Activated naive CD8-positive, alpha-beta T cell treated with anti-CD3 and anti-CD28 coated beads, Interleukin-2, amount 10 ng/mL, durations not matched to agents 7 days and 5 days (primary cell): ENCODE measurements at regions not wholly inside any gene's neighbourhood (a gene's known extent, or its start where the extent isn't known, plus 50 kb on each side); places are given as distances from the start of the nearest gene placed in this dataset.

Experiments used
- ATAC-seq: fragments of 150-1000 bp; cut with Tn5 transposase; one replicate; pipeline ENCODE4 v1.10.0; 2021; ENCODE audit warnings: low read depth, moderate library complexity
- POLR2A ChIA-PET: fragments of 350-600 bp; sonication (Branson Sonifier 250); formaldehyde crosslinking; loops from one replicate; lab custom pipeline; 2021; ENCODE audit warnings: antibody characterized with exemption; lab: Charles Lee
- DNase-seq: peaks from one replicate; pipeline ENCODE4 v3.0.0; 2021
- H3K27ac Mint-ChIP-seq: one replicate; pipeline ENCODE4 v1.8.0; 2022; ENCODE audit warnings: mild to moderate bottlenecking, mixed read lengths
- H3K27me3 Mint-ChIP-seq: one replicate; pipeline ENCODE4 v1.8.0; 2022; ENCODE audit warnings: mild to moderate bottlenecking, moderate library complexity, mixed read lengths
- H3K36me3 Mint-ChIP-seq: one replicate; pipeline ENCODE4 v1.8.0; 2021; ENCODE audit warnings: mild to moderate bottlenecking, mixed read lengths
- H3K4me1 Mint-ChIP-seq: one replicate; pipeline ENCODE4 v1.8.0; 2021; ENCODE audit warnings: mixed read lengths
- H3K4me3 Mint-ChIP-seq: one replicate; pipeline ENCODE4 v1.8.0; 2022; ENCODE audit warnings: mild to moderate bottlenecking, moderate library complexity, mixed read lengths
- H3K9me3 Mint-ChIP-seq: one replicate; pipeline ENCODE4 v1.8.0; 2021; ENCODE audit warnings: mixed read lengths

DNA sequence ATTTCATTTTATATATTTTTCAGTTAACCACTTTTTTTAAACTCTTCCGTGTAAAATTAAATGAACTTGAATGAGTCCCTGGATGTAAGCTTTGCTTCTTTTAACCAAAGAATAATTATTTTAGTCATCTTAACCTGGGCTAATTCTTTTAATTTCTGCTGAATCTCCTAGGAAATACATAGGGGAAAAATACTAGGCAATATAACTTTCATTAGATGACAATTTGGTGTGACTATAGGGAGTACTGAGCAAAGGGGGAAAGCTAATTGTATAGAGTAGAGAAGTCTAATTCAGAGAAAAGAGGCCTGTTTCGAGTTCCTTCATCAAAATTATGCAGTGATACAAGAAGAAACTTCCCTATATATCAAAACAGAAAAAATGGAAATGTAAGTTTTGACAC is 388.1 kb downstream of the NOVA1 start:
- H3K27ac Mint-ChIP-seq = no peak overlapping the region
- ATAC-seq (no peak), DNase-seq (no peak)
- no peaks in the 10 kb centered on the region for H3K4me1 Mint-ChIP-seq
- H3K27me3 Mint-ChIP-seq = peaks cover 5% of the 10 kb centered on the region
- H3K36me3 Mint-ChIP-seq = no peaks in the 10 kb centered on the region
- H3K9me3 Mint-ChIP-seq = peaks cover 11% of the 10 kb centered on the region
- no peak overlapping the region for H3K4me3 Mint-ChIP-seq
- POLR2A ChIA-PET = no interaction called here

DNA sequence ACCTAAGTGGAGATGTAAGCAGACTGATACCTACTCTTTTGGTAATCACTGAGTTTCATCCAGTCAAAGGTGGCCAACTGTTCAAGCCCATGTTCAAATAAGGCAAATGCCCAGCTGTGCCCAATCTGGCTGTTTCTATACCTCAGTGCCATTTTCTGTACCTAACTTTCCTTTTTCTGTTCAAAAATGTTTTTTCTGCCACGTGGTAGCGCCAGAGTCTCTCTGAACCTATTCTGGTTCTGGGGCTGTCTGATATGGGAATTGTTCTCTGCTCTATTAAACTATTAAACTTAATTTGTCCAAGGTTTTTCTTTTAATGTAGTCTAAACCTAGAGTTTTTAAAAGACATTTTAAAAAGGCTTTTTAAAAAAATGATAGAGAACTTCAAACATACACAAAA is 391.2 kb downstream of the NOVA1 start:
- Mint-ChIP-seq H3K4me1 (no peaks in the 10 kb centered on the region), H3K9me3 (peaks cover 4% of the 10 kb centered on the region), H3K4me3 (no peak overlapping the region), H3K27me3 (peaks cover 13% of the 10 kb centered on the region), H3K36me3 (no peaks in the 10 kb centered on the region), H3K27ac (no peak overlapping the region)
- ATAC-seq (no peak), DNase-seq (no peak)
- POLR2A ChIA-PET = no interaction called here

DNA sequence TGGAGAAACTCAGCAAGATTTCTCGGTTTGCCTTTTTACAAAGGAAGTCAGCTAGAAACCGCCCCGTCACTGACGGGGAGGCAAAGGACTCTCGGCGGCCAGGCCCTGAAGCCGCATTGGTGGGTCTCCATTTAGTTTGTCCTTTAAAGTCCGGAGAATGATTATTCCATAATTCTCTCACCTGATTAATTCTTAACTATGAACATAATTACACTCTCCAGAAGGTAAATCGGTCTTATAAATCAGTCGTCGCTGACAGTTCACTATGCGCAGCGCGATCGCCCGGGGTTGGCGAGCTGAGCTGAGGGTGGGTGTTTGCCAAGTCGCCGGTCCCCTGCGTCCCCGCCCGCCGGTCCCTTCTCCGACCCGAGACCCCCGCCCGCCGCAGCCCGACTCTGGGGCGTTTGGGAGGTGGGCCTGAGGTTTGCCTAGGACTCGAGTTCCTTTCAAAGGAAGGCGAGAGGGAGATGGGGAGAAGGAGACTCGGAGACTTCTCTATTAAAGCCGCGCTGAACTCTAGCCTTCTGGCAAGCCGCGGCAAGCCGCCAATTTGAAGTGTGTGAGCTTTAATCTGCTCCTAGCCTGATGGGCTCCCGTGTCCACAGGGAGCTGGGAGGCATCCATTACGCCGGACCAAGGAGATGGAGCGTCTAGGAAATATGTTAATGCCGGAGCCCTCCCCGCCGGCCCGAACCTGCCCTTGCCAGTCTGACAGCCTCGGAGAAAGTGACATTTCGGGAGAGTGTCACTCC is 392.9 kb downstream of the NOVA1 start:
- DNase-seq (no peak), ATAC-seq (no peak)
- H3K9me3 Mint-ChIP-seq = peaks cover 4% of the 10 kb centered on the region
- POLR2A ChIA-PET = no interaction called here
- peaks cover 13% of the 10 kb centered on the region for H3K27me3 Mint-ChIP-seq
- H3K27ac Mint-ChIP-seq = no peak overlapping the region
- H3K36me3 Mint-ChIP-seq = no peaks in the 10 kb centered on the region
- no peaks in the 10 kb centered on the region for H3K4me1 Mint-ChIP-seq
- H3K4me3 Mint-ChIP-seq = no peak overlapping the region

DNA sequence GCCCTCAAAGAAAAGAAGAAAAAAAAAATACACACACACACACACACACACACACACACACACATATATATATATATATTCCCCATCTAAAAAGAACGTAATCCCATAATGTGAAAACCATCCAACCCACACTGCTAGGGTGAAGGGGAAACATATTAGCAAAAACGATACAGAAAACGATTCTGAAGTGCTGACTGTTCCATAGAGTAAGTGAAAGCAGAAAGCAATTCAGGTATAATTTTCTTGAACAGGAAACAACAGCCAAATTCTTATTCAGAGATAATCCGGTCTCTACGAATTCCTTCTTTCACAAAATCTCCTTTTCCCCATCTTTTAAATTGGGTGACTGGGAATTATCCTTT is 393.5 kb downstream of the NOVA1 start:
- Mint-ChIP-seq H3K9me3 (peaks cover 4% of the 10 kb centered on the region), H3K4me1 (no peaks in the 10 kb centered on the region)
- POLR2A ChIA-PET = no interaction called here

DNA sequence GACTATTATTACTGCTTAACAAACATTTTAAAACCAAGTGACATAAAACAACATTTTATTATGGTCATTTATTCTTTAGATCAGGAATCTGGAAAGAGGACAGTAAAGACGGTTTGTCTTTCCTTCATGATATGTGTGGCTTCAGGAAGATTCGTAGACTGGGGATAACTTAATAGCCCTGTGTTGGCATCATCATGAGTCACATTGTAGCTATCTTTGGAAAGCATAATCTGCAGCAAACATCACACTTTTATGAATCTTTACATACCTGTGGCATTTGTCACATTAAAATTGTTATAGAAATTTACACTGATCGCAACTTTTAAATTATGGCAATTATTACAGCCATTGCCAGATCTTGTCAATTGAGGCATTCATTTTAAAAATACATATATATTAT is 397.1 kb downstream of the NOVA1 start:
- H3K36me3 Mint-ChIP-seq = no peaks in the 10 kb centered on the region
- no peaks in the 10 kb centered on the region for H3K4me1 Mint-ChIP-seq
- ATAC-seq (no peak), DNase-seq (no peak)
- no peak overlapping the region for H3K4me3 Mint-ChIP-seq
- peaks cover 13% of the 10 kb centered on the region for H3K27me3 Mint-ChIP-seq
- POLR2A ChIA-PET = no interaction called here
- H3K9me3 Mint-ChIP-seq = peaks cover 4% of the 10 kb centered on the region
- H3K27ac Mint-ChIP-seq = no peak overlapping the region

More for the DNA sequence above, 393.5 kb downstream of the NOVA1 start:
- ATAC-seq (no peak), DNase-seq (no peak)
- Mint-ChIP-seq H3K27ac (no peak overlapping the region), H3K27me3 (peaks cover 13% of the 10 kb centered on the region), H3K4me3 (no peak overlapping the region), H3K36me3 (no peaks in the 10 kb centered on the region)

DNA sequence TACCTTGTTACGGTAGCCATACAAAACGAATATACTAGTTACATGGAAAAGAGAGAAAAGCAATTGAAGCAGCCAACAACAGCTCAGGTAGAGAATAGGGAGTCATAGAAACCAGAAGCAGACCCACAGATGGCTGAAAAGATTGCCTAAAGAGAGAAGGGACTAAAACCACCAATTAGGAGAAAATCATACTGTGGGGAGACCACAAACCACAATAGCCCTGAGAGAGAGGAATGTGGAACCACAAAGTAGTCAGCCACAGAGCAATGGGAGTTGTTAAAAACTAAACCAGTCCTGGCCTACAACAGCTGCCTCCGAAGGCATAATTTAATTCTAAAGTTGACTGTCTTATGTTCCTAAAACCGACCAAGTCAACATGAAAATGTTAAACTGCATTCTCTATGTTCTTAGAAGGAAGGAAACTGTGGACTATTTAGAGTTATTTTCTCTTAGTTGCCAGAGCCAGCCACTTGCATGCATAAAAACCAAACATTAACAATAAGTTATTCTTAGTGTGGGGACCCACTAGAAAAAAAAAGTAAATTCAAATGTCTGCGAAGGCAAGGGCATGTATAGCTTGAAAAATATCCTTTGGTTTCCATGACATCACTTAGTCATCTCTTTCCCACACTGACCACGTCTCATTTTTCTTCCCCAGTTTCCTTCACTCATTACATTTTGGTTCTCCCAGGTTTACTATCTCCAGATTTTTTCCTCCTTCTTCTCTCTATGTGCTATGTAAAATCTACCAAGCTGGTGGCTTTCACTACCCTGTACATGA is 398.1 kb downstream of the NOVA1 start:
- no peak overlapping the region for H3K27ac Mint-ChIP-seq
- H3K36me3 Mint-ChIP-seq = no peaks in the 10 kb centered on the region
- no peaks in the 10 kb centered on the region for H3K4me1 Mint-ChIP-seq
- peaks cover 10% of the 10 kb centered on the region for H3K27me3 Mint-ChIP-seq
- DNase-seq (no peak), ATAC-seq (no peak)
- POLR2A ChIA-PET = no interaction called here
- H3K9me3 Mint-ChIP-seq = peaks cover 4% of the 10 kb centered on the region
- no peak overlapping the region for H3K4me3 Mint-ChIP-seq

DNA sequence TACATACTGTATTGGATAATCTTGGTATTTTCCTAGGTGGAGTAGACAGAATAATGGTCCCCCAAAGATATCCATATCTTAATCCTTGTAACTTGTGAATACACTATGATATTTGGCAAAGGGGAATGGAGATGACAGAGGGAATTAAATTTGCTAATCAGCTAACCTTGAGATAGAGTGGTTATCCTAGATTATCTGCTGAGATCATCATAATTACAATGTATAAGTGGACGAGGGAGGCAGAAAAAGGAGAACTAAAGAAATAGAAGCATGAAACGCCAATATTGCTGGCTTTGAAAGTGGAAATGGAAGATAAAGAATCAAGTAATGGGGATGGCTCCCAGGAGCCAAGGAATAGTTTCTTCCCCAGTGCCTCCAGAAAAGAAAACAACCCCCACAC is 398.7 kb downstream of the NOVA1 start:
- DNase-seq (no peak), ATAC-seq (no peak)
- H3K36me3 Mint-ChIP-seq = no peaks in the 10 kb centered on the region
- H3K4me3 Mint-ChIP-seq = no peak overlapping the region
- H3K4me1 Mint-ChIP-seq = no peaks in the 10 kb centered on the region
- H3K27me3 Mint-ChIP-seq = peaks cover 3% of the 10 kb centered on the region
- H3K27ac Mint-ChIP-seq = no peak overlapping the region
- H3K9me3 Mint-ChIP-seq = peaks cover 4% of the 10 kb centered on the region
- POLR2A ChIA-PET = no interaction called here

DNA sequence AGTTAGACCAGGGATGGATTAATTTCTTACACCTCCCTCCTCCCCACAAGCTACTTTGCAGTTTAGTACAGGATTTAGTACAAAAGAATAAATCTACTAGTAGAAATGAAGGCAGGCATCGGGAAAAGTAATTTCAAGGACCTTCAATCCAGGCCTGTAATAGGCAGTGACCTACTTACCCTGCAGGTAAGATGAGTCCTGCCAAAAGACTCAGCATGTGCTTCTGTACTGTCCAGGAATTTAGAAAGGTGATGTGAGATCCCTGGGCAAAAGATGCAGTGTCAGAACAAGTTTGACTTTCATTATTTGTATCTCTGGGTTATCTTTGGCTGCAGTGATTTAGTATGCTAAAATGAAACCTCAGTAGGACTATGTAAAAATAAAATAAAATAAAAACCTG is 403.0 kb downstream of the NOVA1 start:
- Mint-ChIP-seq H3K4me1 (no peaks in the 10 kb centered on the region), H3K36me3 (no peaks in the 10 kb centered on the region)
- no peak for ATAC-seq

DNA sequence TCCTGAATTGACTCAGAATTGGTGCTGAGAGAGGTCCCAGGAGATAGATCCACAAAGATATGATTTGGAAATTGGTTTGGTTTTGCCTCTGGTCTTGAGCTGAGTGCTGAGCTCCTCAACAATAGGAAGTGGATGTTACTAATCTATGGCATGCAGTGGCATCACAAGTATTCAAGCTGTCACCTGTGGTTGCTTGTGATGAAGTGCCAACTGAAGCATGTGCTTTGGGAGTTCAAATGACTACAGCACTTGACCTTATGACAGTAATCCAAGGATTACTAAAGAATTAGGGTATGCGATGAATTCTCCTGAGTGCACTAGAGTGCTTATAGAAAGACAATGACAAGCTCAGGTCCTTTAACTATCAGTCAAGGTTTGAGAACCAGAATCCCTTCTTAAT is 406.2 kb downstream of the NOVA1 start:
- peaks cover 3% of the 10 kb centered on the region for H3K9me3 Mint-ChIP-seq
- no peak for ATAC-seq
- POLR2A ChIA-PET = no interaction called here

More for the DNA sequence above, 403.0 kb downstream of the NOVA1 start:
- H3K27ac Mint-ChIP-seq = no peak overlapping the region
- H3K9me3 Mint-ChIP-seq = peaks cover 3% of the 10 kb centered on the region
- DNase-seq = no peak
- H3K27me3 Mint-ChIP-seq = no peaks in the 10 kb centered on the region
- POLR2A ChIA-PET = no interaction called here
- no peak overlapping the region for H3K4me3 Mint-ChIP-seq

DNA sequence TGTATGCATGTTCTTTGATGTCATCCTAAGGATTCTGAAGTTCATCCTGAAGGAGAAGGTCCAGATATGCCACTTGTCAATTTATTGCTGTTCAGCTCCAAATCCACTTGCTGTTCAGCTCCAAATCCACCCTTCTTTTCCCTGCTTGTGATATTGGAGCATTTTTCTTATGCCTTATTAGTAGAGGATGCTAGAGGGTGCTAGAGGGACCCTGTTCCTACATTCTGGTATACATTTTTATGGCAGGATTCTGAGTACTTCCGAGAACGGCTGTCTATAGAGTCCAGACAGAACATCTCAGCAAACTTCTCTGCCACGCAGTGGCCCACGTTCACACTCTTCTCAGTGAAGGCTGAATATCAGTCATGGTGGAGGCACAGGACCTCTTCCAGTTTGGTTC is 406.7 kb downstream of the NOVA1 start:
- Mint-ChIP-seq H3K9me3 (peaks cover 3% of the 10 kb centered on the region), H3K4me3 (no peak overlapping the region), H3K4me1 (no peaks in the 10 kb centered on the region), H3K27ac (no peak overlapping the region), H3K27me3 (no peaks in the 10 kb centered on the region), H3K36me3 (no peaks in the 10 kb centered on the region)
- DNase-seq (no peak), ATAC-seq (no peak)
- POLR2A ChIA-PET = no interaction called here

More for the DNA sequence above, 406.2 kb downstream of the NOVA1 start:
- Mint-ChIP-seq H3K36me3 (no peaks in the 10 kb centered on the region), H3K4me3 (no peak overlapping the region), H3K4me1 (no peaks in the 10 kb centered on the region), H3K27ac (no peak overlapping the region), H3K27me3 (no peaks in the 10 kb centered on the region)
- DNase-seq = no peak

DNA sequence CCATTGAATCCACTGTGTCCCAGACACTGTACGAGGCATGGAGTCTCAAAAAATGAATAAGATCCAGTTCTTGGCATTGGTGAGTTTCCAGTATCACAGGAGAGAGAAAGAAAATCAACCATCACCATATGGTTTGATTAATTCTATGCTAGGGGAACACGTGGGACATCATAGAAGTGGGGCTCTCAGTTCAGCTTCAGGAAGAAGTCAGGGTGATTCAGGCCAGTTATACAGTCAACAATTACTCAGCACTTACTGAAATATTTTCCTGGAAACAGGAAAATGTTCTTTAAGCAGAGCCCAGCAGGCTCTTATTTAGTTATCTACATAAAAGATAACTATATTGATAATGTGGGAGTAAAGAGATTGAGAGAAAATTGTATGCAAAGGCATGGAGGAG is 407.2 kb downstream of the NOVA1 start:
- ATAC-seq = no peak
- Mint-ChIP-seq H3K27ac (no peak overlapping the region), H3K36me3 (no peaks in the 10 kb centered on the region), H3K4me3 (no peak overlapping the region), H3K27me3 (no peaks in the 10 kb centered on the region), H3K9me3 (peaks cover 3% of the 10 kb centered on the region), H3K4me1 (no peaks in the 10 kb centered on the region)
- POLR2A ChIA-PET = no interaction called here
- DNase-seq = no peak

DNA sequence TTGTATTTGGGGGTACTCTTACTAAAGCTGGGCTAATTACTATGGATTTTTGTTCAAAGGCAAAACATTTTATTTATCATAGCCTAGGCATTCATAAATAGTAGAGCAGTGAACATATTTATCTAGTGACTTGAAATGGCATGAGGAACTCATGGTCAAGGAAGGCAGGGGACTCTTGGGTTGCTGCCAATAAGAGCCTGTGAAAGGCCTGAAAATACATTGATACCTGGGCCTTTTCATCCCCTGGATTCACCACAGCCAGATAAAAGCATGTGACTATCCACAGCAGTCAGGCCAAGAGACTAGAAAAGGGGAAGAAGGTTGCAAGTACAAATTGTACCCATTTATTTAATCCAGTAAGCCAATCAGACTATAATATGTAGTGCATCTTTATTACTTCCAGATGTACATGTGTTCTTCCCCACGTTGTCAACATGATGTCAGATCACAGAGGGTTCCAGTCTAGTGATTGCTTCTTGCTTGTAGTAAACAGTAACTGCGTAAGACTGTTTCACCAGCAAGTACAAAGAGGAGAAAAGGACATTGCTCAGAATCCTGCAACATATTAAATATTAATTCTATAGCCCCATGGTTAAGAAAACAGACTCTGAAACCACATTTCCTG is 409.7 kb downstream of the NOVA1 start:
- H3K27ac Mint-ChIP-seq = no peak overlapping the region
- H3K27me3 Mint-ChIP-seq = no peaks in the 10 kb centered on the region
- DNase-seq = no peak
- peaks cover 5% of the 10 kb centered on the region for H3K9me3 Mint-ChIP-seq
- POLR2A ChIA-PET = no interaction called here
- no peak overlapping the region for H3K4me3 Mint-ChIP-seq
- ATAC-seq = no peak
- no peaks in the 10 kb centered on the region for H3K4me1 Mint-ChIP-seq
- no peaks in the 10 kb centered on the region for H3K36me3 Mint-ChIP-seq

DNA sequence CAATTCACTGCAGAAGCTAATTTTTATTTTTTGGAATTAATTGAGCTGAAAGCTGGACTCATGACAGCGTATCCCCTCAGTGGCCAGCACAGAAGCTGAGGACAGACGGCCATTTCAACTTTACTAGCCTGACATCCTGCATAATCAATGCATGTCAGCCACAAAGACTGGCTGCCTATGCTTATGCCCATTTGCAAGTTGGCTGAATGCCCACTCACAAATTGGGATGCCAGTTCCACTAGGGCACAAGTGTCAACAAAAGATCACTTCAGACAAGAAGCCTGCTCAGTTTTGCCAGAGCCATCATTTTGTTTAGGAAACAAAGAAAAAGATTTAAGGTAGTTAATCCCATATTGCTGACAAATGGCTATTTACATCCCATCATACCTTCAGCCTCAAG is 417.6 kb downstream of the NOVA1 start:
- POLR2A ChIA-PET = no interaction called here
- DNase-seq (no peak), ATAC-seq (no peak)
- no peaks in the 10 kb centered on the region for H3K27me3 Mint-ChIP-seq
- no peak overlapping the region for H3K27ac Mint-ChIP-seq
- no peaks in the 10 kb centered on the region for H3K36me3 Mint-ChIP-seq
- H3K9me3 Mint-ChIP-seq = peaks cover 3% of the 10 kb centered on the region
- no peak overlapping the region for H3K4me3 Mint-ChIP-seq
- no peaks in the 10 kb centered on the region for H3K4me1 Mint-ChIP-seq

DNA sequence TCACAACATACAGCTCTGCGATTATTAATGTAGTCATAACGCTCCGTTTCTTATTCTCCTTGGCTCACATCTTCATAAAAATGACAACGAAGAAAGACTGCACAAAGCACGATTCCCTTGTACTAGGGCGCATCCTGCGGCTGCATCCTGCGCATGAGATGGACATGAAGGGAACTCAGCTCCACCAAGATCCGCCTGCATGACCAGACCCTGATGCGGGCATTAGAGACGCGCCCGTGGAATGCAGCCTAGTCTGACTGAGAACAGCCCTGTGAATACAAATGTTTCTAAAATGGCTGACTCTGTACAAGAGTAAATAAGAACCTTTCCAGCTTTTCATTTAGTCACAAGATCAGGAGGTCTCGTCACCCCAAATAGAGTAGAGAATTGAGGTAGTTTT is 422.2 kb downstream of the NOVA1 start:
- ATAC-seq = no peak
- POLR2A ChIA-PET = no interaction called here
- no peaks in the 10 kb centered on the region for H3K9me3 Mint-ChIP-seq
- H3K4me1 Mint-ChIP-seq = no peaks in the 10 kb centered on the region
- no peaks in the 10 kb centered on the region for H3K36me3 Mint-ChIP-seq
- H3K27ac Mint-ChIP-seq = no peak overlapping the region
- no peaks in the 10 kb centered on the region for H3K27me3 Mint-ChIP-seq
- H3K4me3 Mint-ChIP-seq = no peak overlapping the region
- DNase-seq = no peak
